HG02870 (cell line): ENCODE measurements at regions not wholly inside any gene's neighbourhood (a gene's known extent, or its start where the extent isn't known, plus 50 kb on each side); places are given as distances from the start of the nearest gene placed in this dataset.
"Not testable (repeated sequence)": the region's sequence is repeated elsewhere in the genome, so short reads cannot be mapped to it uniquely, and the experiment has no call there.

Experiments used
- ATAC-seq: cut with Tn5 transposase; IDR thresholded peaks from one replicate; pipeline ENCODE4 v1.9.1; 2021; ENCODE audit warnings: mild to moderate bottlenecking, moderate library complexity; ENCODE audit not compliant: unreplicated experiment

- ATAC-seq: no peak
Measured at GRCh38 chr7:32765185-32765584, 126.4 kb downstream of the KBTBD2 start.

- no peak for ATAC-seq
Measured at GRCh38 chr7:32762925-32763293, 128.7 kb downstream of the KBTBD2 start.

GRCh38 chr7:32762206-32762924, 129.2 kb downstream of the KBTBD2 start:
- not testable (repeated sequence) for ATAC-seq

- no peak for ATAC-seq
Measured at GRCh38 chr7:32761451-32762205, 129.9 kb downstream of the KBTBD2 start.

GRCh38 chr7:32760755-32761154, 130.8 kb downstream of the KBTBD2 start:
- ATAC-seq: not testable (repeated sequence)

GRCh38 chr7:32759859-32760258, 131.7 kb downstream of the KBTBD2 start:
- ATAC-seq: not testable (repeated sequence)

- ATAC-seq: not testable (repeated sequence)
Measured at GRCh38 chr7:32753872-32754271, 137.7 kb downstream of the KBTBD2 start.

- ATAC-seq: not testable (repeated sequence)
Measured at GRCh38 chr7:32748337-32748736, 143.2 kb downstream of the KBTBD2 start.

GRCh38 chr7:32747443-32748148, 144.0 kb downstream of the KBTBD2 start:
- ATAC-seq: not testable (repeated sequence)

- ATAC-seq: not testable (repeated sequence)
Measured at GRCh38 chr7:32741853-32742476, 149.6 kb downstream of the KBTBD2 start.

- ATAC-seq: not testable (repeated sequence)
Measured at GRCh38 chr7:32739749-32740148, 151.8 kb downstream of the KBTBD2 start.

- not testable (repeated sequence) for ATAC-seq
Measured at GRCh38 chr7:32738390-32738789, 153.2 kb downstream of the KBTBD2 start.

- not testable (repeated sequence) for ATAC-seq
Measured at GRCh38 chr7:32732767-32733166, 158.8 kb downstream of the KBTBD2 start.

- not testable (repeated sequence) for ATAC-seq
Measured at GRCh38 chr7:32729335-32729675, 162.3 kb downstream of the KBTBD2 start.

- ATAC-seq: peak; percentile 74
Measured at GRCh38 chr7:32728412-32729334, 162.9 kb downstream of the KBTBD2 start.

- peak; percentile 67 for ATAC-seq
Measured at GRCh38 chr7:32727483-32728411, 163.8 kb downstream of the KBTBD2 start.

- ATAC-seq: not testable (repeated sequence)
Measured at GRCh38 chr7:32722837-32723236, 168.7 kb downstream of the KBTBD2 start.

- no peak for ATAC-seq
Measured at GRCh38 chr7:32694182-32694581, 197.4 kb downstream of the KBTBD2 start.
